ENCODE measurements at regions not wholly inside any gene's neighbourhood (a gene's known extent, or its start where the extent isn't known, plus 50 kb on each side); places are given as distances from the start of the nearest gene placed in this dataset.
A peak's percentile ranks its signal among the peaks of the same experiment; 100 is the strongest.

DNA sequence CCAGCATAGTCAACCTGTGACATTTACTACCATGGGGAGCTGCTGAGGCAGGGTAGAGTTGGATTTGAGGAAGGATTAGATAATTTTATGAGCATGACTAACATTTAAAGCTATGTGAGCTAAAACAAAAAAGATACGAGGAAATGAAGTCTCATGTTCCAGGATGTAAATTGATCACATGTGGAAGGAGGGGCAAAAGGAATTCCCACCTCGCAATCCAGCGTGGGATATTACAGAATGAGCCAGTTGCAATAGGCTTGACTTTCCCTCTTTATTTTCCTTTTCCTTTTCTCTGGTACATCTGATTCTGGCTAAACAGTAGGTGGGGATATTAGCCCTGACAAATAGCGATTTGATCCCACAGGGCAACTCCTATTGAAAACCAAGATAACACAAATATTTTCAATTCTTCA, 214.9 kb upstream of the HMGA2 start:
- TF ChIP-seq, protein P1, sequence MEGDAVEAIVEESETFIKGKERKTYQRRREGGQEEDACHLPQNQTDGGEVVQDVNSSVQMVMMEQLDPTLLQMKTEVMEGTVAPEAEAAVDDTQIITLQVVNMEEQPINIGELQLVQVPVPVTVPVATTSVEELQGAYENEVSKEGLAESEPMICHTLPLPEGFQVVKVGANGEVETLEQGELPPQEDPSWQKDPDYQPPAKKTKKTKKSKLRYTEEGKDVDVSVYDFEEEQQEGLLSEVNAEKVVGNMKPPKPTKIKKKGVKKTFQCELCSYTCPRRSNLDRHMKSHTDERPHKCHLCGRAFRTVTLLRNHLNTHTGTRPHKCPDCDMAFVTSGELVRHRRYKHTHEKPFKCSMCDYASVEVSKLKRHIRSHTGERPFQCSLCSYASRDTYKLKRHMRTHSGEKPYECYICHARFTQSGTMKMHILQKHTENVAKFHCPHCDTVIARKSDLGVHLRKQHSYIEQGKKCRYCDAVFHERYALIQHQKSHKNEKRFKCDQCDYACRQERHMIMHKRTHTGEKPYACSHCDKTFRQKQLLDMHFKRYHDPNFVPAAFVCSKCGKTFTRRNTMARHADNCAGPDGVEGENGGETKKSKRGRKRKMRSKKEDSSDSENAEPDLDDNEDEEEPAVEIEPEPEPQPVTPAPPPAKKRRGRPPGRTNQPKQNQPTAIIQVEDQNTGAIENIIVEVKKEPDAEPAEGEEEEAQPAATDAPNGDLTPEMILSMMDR (IDR thresholded peaks at IDR 0.05; ENCODE audit: extremely low read depth in 1 of 2, insufficient read depth in 1 of 2, low read depth in 1 of 2, low read length in 2 of 2), result peak; percentile 5 to 8
- no peak for TF ChIP-seq POLR2A (IDR thresholded peaks at IDR 0.05; ENCODE audit: low read depth, low read length)
- TF ChIP-seq EZH2 (IDR thresholded peaks at IDR 0.05; ENCODE audit: borderline replicate concordance, low read depth, low read length, severe bottlenecking), result no peak
- no peak for TF ChIP-seq MAX (IDR thresholded peaks at IDR 0.05; ENCODE audit: insufficient read depth, insufficient read length)
- TF ChIP-seq JUN (IDR thresholded peaks at IDR 0.05; ENCODE audit: borderline replicate concordance, insufficient read depth, insufficient read length, low read depth), result peak; percentile 44
- peak; percentile 44 for TF ChIP-seq POLR2AphosphoS5 (IDR thresholded peaks at IDR 0.05; ENCODE audit: insufficient read depth, low read depth, low read length)
- TF ChIP-seq FOS (IDR thresholded peaks at IDR 0.05; ENCODE audit: borderline replicate concordance, insufficient read depth, low read length), result peak; percentile 50
- TF ChIP-seq MYC (IDR thresholded peaks at IDR 0.05; ENCODE audit: low read depth, low read length), result no peak
